GM04504 (cell line): ENCODE measurements at regions not wholly inside any gene's neighbourhood (a gene's known extent, or its start where the extent isn't known, plus 50 kb on each side); places are given as distances from the start of the nearest gene placed in this dataset.

Experiments used
- DNase-seq: peaks from one replicate; pipeline ENCODE4 v3.0.0-alpha.2; 2012; ENCODE audit warnings: low read depth

GRCh38 chr2:150319085-150319484 is 168.4 kb downstream of the RND3 start:
- no peak for DNase-seq

DNA sequence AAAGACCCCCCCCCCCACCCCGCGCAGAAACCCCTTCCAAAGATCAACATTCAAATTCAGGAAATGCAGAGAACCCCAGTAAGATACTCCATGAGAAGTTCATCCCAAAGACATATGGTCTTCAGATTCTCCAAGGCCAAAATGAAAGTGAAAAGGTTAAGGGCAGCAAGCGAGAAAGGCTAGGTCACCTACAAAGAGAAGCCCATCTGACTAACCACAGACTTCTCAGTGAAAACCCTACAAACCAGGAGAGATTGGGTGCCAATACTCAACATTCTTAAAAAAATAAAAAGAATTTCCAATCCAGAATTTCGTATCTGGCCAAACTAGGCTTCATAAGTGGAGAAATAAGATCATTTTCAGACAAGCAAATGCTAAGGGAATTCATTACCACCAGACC is 175.2 kb downstream of the RND3 start:
- DNase-seq, result no peak

DNA sequence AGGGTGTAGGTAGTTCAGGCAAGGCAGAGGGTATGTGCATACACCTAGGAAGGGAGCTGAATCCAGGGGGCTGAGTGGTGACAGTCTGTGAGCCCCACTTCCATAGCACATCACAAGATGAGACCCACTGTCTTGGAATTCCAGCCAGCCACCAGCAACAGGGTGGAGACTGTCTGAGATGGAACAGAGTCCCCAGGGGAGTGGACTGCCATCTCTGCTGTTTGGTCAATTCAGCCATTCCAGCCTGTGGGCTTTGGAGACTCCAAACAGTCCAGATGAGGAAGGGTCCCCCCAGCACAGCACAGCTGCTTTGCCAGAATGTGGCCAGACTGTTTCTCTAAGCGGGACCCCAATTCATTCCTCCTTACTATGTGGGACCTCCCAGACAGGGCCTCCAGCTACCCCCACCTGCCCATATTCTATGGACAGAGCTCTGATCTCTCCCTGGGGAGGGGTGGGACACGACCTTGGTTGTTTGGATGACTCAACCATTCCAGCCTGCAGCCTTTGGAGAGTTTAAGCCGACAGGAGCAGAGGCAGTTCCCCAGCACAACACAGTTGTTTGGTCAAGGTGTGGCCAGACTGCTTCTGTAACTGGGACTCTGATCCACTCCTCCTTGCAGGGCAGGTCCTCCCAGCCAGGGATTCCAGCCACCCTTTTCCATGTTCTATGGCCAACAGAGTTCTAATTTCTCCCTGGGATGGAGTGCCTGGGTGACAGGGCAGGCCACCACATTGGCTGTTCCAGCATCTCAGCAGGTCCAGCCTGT is 178.0 kb downstream of the RND3 start:
- DNase-seq, result no peak

DNA sequence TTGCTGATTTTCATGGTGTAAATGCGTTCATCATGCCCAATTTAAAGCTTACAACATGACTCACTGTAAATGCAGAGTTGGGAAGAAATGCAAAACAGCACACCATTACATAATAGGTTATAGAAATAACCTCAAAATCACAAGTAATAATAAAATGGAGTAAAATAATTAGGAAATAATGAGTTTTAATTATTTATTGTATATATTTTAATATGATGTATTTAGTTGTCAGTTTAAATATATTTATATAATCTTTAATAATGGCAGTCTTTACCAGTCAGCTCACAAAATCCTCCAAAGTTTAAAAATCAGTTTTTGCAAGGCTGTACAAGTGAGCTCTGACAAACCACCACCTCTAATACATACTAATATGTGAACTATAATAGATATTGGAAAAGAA is 180.2 kb downstream of the RND3 start:
- no peak for DNase-seq

GRCh38 chr2:150303281-150303680 is 184.2 kb downstream of the RND3 start:
- DNase-seq, result no peak

- DNase-seq, result no peak
Observed at GRCh38 chr2:150298571-150299305, 188.7 kb downstream of the RND3 start.

DNA sequence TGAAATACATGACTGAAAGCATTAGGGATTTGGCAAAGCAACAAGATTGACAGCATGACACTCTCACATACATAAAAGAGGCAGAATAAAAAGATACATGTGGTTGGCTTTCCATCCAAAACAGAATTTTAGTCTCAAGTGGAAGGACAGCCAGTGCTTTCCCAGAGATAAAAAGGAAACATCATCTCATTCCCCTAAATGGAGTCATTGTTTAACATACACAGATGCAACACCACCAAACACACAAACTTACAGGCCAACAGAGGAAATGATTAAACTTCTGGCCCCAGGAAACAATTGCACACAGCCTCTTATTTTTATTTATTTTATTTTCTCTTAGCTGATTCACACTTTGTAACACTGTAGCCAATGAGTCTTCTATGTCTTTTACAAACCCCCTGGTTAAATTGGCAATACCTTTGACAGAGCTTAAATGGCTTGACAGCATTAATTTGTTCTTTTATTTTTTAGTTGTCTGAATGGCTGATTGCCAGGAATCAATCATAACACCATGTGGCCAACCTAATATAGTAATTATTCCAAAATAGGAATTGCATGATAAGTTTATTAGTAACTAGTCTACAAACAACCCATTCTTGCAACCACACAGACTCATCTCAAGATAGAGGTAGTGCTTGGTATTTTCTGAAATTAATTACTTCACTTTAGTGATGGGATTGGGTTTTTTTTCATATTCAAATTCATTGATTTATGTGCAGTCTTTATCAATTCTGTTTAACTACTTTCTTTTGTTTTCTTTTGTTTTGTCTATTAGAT is 190.5 kb downstream of the RND3 start:
- no peak for DNase-seq

DNA sequence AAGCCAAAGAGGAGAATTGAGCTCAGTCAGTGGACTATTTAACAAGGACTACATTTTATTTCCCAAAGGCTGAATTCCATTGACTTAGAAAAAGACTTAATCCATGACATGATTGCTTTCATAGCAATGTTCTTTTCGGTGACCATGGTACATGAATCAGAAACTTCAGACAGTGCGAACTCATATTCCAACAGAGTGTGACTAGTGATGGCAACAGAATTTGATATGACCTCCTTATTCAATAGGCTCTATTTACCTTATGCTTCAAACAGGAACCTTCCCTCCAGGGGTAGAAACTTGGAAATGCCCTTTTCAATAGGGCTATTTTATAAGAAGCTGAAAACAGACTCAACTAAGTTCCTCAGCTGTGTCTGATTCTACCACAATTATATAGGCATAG is 191.9 kb downstream of the RND3 start:
- no peak for DNase-seq

DNA sequence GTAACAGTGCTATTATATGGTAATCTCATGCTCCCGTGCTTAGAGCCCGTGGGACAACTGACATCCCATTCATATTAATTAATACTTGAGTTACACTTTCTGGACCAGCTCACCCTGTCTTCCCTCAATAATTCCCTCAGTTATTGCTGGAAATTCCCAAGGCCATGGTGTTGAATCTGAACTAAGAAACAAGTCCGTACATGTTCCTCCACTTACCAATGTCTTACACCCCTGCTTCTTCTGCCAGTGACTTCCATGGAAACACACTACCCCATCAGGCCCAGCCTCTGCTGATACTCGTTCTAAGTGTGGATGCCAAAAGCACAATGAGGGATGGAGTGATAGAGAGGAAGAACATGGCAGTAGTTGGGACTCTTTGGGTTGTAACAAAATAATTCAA is 193.7 kb downstream of the RND3 start:
- no peak for DNase-seq

- no peak for DNase-seq
Observed at GRCh38 chr2:150292807-150293206, 194.7 kb downstream of the RND3 start.

DNA sequence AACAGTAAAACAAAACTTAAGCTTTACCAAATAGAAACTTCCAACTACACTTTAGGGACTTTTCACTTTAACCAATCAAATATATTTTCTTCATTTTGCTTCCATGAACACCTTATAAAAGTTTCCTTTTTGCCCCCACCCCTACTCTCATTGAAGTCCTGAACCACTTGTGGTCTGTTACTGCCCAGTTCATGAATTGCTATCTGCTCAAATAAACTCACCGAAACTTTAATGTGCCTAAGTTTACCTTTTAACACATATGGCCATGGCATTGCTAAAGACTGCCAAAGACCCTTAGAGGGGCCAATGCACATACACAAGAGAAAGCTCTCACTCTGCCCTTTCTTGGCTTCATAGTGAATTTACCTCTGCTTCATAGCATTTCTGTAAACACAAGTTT is 195.3 kb downstream of the RND3 start:
- no peak for DNase-seq

DNA sequence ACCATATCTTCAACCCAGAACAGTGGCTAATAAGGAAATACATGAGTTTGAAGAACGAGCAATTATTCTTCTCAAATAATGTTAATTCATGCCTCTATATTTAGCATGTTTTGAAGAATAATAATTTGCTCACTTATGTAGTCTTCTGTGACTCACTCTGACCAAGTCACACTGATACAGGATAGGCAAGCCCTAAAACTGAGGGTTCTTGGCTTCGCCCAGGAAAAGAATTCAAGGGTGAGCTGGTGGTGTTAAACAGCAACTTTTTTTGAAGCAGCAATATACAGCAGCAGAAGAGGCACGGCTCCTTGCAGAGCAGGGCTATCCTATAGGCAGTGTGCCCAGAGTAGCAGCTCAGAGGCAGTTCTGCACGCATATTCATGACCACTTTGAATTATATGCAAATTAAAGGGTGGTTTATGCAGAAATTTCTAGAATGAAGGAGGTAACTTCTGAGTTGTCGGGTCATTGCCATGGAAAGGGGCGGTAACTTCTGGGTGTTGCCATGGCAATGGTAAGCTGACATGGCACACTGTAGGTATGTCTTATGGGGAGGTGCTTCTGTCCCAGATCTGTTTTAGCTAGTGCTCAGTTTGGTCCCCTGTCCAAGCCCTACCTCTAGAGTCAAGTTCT is 200.6 kb downstream of the RND3 start:
- DNase-seq, result no peak

DNA sequence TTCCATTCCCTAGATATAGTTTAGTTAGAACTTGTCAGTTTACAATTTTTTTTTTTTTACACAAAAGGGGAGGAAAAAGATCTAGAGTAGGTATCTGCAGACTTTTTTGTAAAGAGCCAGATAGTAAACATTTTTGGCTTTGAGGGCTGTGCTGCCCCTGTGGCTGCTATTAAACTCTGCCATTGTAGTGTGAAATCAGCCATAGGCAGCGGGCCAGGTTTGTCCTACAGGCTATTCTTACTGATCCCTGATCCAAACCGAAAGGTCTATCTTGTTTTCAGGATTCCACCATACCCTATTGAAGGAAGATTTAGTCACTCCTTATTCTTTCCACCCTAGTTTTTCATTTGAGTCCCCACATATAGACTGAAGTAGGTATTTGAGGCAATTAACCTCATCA is 203.4 kb downstream of the RND3 start:
- no peak for DNase-seq

GRCh38 chr2:150282771-150283371 is 204.6 kb downstream of the RND3 start:
- no peak for DNase-seq

- no peak for DNase-seq
Observed at GRCh38 chr2:150282357-150282756, 205.1 kb downstream of the RND3 start.

DNA sequence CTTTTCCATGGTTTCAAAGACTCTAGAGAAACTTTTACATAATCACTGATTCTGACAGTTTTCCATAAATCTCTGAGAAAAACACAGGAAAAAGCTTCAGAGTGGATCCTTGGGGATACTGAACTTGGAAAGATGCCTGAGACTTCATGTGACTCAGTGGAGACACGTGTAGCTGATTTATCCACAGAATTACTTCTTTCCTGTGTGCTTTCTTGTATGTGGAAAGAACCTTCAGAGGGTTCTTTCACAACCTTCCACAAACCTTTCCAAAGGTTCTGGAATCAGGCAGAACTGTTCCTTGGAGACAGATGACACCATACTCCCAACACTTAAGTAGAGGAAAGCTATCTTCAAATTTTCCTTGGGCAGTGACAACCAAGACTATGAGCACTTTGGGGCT is 207.2 kb downstream of the RND3 start:
- peak; percentile 91 for DNase-seq

DNA sequence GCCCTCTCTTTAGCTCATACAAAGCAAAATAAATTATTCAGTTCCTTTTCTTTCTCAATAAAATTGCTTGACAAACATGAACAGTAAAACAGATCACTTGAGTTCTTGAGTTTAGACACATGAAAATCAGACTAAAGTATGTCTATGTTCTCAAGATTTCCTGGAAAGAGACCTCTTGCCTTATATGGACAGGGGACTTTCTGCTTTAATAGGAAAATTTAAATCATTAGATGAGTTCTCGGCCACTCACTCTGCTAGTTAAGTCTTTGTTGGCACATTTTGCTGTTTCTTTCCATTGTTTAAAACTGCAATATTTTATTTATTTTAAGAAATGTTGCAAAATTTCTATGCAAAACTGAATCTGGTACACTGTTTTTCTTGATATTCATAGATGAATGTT is 207.8 kb downstream of the RND3 start:
- no peak for DNase-seq

DNA sequence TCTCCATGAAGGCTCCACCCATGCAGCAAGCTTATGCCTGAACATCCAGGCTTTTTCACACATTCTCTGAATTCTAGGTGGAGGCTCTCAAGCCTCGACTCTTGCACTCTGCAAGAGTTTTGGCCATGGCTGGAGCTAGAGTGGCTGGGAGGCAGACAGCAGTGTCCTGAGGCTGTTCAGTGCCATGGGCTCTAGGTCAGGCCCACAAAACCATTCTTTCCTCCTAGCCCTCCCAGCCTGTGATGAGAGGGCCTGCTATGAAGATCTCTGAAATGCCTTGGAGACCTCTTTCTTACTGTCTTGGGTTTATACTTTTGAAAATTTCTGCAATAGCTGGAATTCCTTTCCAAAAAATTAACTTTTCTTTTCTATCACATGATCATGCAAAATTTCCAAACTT is 210.7 kb downstream of the RND3 start:
- no peak for DNase-seq

DNA sequence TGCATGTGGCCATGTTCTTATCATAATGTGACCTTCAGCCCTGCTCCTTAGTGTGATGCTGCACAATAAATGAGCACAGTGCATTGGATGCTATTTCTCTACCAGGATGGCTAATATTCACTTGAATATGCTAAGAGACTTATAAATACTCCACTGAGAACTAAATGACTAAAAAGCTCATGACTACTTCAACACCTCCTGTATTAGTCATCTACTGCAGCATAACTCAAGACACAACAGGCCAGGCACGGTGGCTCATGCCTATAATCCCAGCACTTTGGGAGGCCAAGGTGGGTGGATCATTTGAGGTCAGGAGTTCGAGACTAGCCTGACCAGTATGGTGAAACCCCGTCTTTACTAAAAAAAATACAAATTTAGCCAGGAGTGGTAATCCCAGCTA is 213.4 kb downstream of the RND3 start:
- no peak for DNase-seq

DNA sequence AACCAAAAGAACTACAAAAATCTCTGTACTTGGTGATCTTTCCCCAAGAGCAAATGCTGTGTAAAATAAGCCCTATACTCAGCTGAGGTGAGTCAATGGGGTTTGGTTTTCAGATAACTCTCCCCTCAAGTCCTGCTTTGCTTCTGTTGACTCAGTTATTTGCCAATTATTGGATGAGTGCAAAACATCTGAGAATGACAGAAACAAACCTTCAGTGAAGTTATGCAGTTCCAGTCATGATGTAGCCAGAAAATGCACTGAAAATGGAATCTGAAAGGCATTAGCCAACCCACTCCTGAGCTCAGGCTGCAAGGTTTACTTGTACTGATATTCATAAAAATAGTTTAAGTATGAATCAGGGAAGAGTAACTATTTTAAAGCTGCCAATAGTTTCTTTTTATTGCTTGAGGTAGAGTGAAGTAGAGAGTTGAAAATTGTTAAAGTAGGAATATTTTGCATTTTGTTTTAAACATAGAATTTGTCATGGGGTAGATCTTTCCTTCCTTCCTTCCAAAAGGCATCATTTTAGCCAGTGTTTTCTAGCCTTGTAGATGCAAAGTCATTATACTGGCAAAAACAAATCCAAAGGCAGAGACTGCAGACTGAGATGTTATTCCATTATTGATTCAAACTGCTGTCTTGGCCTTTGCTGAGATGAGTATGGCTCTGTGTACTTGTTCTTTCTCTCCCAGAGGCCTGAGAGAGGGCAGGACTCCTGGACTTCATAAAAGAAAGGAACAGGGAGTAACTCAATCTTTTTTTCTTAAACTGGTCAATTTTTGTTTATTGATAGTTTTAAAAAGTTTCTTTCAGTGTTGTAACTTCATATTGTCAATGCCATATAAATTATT is 215.3 kb downstream of the RND3 start:
- DNase-seq, result peak; percentile 73
